Neural cell (in vitro differentiated cells): ENCODE measurements at regions not wholly inside any gene's neighbourhood (a gene's known extent, or its start where the extent isn't known, plus 50 kb on each side); places are given as distances from the start of the nearest gene placed in this dataset.

Experiments used
- CTCF ChIP-seq: fragments of 450-650 bp; IDR thresholded peaks from 2 replicates; pipeline ENCODE4 v1.5.1; 2014; ENCODE audit warnings: antibody characterized with exemption, mild to moderate bottlenecking, moderate library complexity; ENCODE audit not compliant: poor library complexity, severe bottlenecking
- EP300 ChIP-seq: fragments of 450-650 bp; conservative IDR thresholded peaks from 2 replicates; pipeline ENCODE4 v1.6.1; 2014; ENCODE audit warnings: antibody characterized with exemption, mild to moderate bottlenecking, moderate library complexity; ENCODE audit not compliant: poor library complexity, severe bottlenecking
- EZH2 ChIP-seq: fragments of 200-600, 300-800 bp; shearing (Covaris generic), sonication (generic); IDR thresholded peaks from 2 replicates; pipeline ENCODE4 v1.6.1; 2014; ENCODE audit warnings: antibody characterized with exemption, low read length, borderline replicate concordance, mild to moderate bottlenecking; ENCODE audit not compliant: insufficient read depth, poor library complexity, severe bottlenecking
- RAD21 ChIP-seq: fragments of 450-650 bp; conservative IDR thresholded peaks from 2 replicates; pipeline ENCODE4 v1.6.1; 2014; ENCODE audit warnings: antibody characterized with exemption, mild to moderate bottlenecking, moderate library complexity

GRCh38 chr13:65631078-65631477 lies 1599.1 kb downstream of the PCDH9 start:
- TF ChIP-seq CTCF (no peak), EZH2 (no peak), EP300 (no peak), RAD21 (no peak)
